Endothelial cell (in vitro differentiated cells): ENCODE measurements at regions not wholly inside any gene's neighbourhood (a gene's known extent, or its start where the extent isn't known, plus 50 kb on each side); places are given as distances from the start of the nearest gene placed in this dataset.

Experiments
- DNase-seq: peaks from one replicate; pipeline ENCODE4 v3.0.0; 2021; ENCODE audit warnings: low spot score
- H3K27ac Mint-ChIP-seq: one replicate; pipeline ENCODE4 v1.8.0; 2021; ENCODE audit warnings: mixed read lengths, inconsistent platforms; ENCODE audit not compliant: unreplicated experiment
- H3K27me3 Mint-ChIP-seq: one replicate; pipeline ENCODE4 v1.8.0; 2021; ENCODE audit warnings: mild to moderate bottlenecking, moderate library complexity, mixed read lengths, inconsistent platforms; ENCODE audit not compliant: unreplicated experiment
- H3K36me3 Mint-ChIP-seq: one replicate; pipeline ENCODE4 v1.8.0; 2021; ENCODE audit warnings: mild to moderate bottlenecking, low read depth, mixed read lengths, inconsistent platforms; ENCODE audit not compliant: unreplicated experiment
- H3K4me1 Mint-ChIP-seq: one replicate; pipeline ENCODE4 v1.8.0; 2021; ENCODE audit warnings: mild to moderate bottlenecking, mixed read lengths, inconsistent platforms; ENCODE audit not compliant: unreplicated experiment
- H3K4me3 Mint-ChIP-seq: one replicate; pipeline ENCODE4 v1.8.0; 2021; ENCODE audit warnings: mild to moderate bottlenecking, mixed read lengths, inconsistent platforms; ENCODE audit not compliant: unreplicated experiment
- H3K9me3 Mint-ChIP-seq: one replicate; pipeline ENCODE4 v1.8.0; 2021; ENCODE audit warnings: mixed read lengths, inconsistent platforms; ENCODE audit not compliant: unreplicated experiment
- CTCF ChIP-seq: fragments of 200-600 bp; sonication (generic); IDR thresholded peaks from one replicate; pipeline ENCODE4 v1.5.0; 2021; ENCODE audit warnings: antibody characterized with exemption; ENCODE audit not compliant: unreplicated experiment

GRCh38 chr18:42689310-42689709, 426.2 kb downstream of the RIT2 start:
- no peak overlapping the region for H3K27ac Mint-ChIP-seq
- DNase-seq: no peak
- no peaks in the 10 kb centered on the region for H3K27me3 Mint-ChIP-seq
- no peaks in the 10 kb centered on the region for H3K4me1 Mint-ChIP-seq
- no peaks in the 10 kb centered on the region for H3K9me3 Mint-ChIP-seq
- no peak for TF ChIP-seq CTCF
- H3K36me3 Mint-ChIP-seq: no peaks in the 10 kb centered on the region
- H3K4me3 Mint-ChIP-seq: no peak overlapping the region
